ENCODE measurements at regions not wholly inside any gene's neighbourhood (a gene's known extent, or its start where the extent isn't known, plus 50 kb on each side); places are given as distances from the start of the nearest gene placed in this dataset.

GRCh38 chr3:14317057-14317553 is 85.3 kb upstream of the SLC6A6 start:
- Mint-ChIP-seq H3K36me3 (ENCODE audit: insufficient read depth) (peaks cover 2% of the 10 kb centered on the region), H3K27ac (ENCODE audit: low read depth) (no peak overlapping the region), H3K4me3 (no peak overlapping the region), H3K27me3 (peaks cover 31% of the 10 kb centered on the region), H3K4me1 (no peaks in the 10 kb centered on the region), H3K9me3 (no peaks in the 10 kb centered on the region)
- no peak for ATAC-seq (replicated peaks; ENCODE audit: extremely low read depth, poor library complexity, severe bottlenecking)
- no peak for DNase-seq (ENCODE audit: low spot score in 2 of 2)

- Mint-ChIP-seq H3K9me3 (no peaks in the 10 kb centered on the region), H3K4me1 (no peaks in the 10 kb centered on the region), H3K27ac (ENCODE audit: low read depth) (no peak overlapping the region), H3K4me3 (no peak overlapping the region), H3K27me3 (peaks cover 20% of the 10 kb centered on the region), H3K36me3 (ENCODE audit: insufficient read depth) (peaks cover 2% of the 10 kb centered on the region)
- ATAC-seq (replicated peaks; ENCODE audit: extremely low read depth, poor library complexity, severe bottlenecking) (no peak), DNase-seq (ENCODE audit: low spot score in 2 of 2) (no peak)
Observed at GRCh38 chr3:14318646-14319045, 83.8 kb upstream of the SLC6A6 start.

- ATAC-seq (replicated peaks; ENCODE audit: extremely low read depth, poor library complexity, severe bottlenecking): no peak
- H3K27me3 Mint-ChIP-seq: peaks cover 20% of the 10 kb centered on the region
- no peak for DNase-seq (ENCODE audit: low spot score in 2 of 2)
Observed at GRCh38 chr3:14319654-14320182, 82.7 kb upstream of the SLC6A6 start.

GRCh38 chr3:14320219-14320618 is 82.2 kb upstream of the SLC6A6 start:
- Mint-ChIP-seq H3K36me3 (ENCODE audit: insufficient read depth) (peaks cover 2% of the 10 kb centered on the region), H3K4me3 (no peak overlapping the region), H3K9me3 (no peaks in the 10 kb centered on the region), H3K4me1 (no peaks in the 10 kb centered on the region), H3K27ac (ENCODE audit: low read depth) (no peak overlapping the region), H3K27me3 (peaks cover 20% of the 10 kb centered on the region)
- no peak for ATAC-seq (replicated peaks; ENCODE audit: extremely low read depth, poor library complexity, severe bottlenecking)
- no peak for DNase-seq (ENCODE audit: low spot score in 2 of 2)

More at GRCh38 chr3:14319654-14320182, 82.7 kb upstream of the SLC6A6 start:
- no peaks in the 10 kb centered on the region for H3K9me3 Mint-ChIP-seq
- no peaks in the 10 kb centered on the region for H3K4me1 Mint-ChIP-seq
- no peak overlapping the region for H3K27ac Mint-ChIP-seq (ENCODE audit: low read depth)
- H3K36me3 Mint-ChIP-seq (ENCODE audit: insufficient read depth): peaks cover 2% of the 10 kb centered on the region
- H3K4me3 Mint-ChIP-seq: no peak overlapping the region

GRCh38 chr3:14322001-14322400 is 80.4 kb upstream of the SLC6A6 start:
- H3K27ac Mint-ChIP-seq (ENCODE audit: low read depth): no peak overlapping the region
- H3K36me3 Mint-ChIP-seq (ENCODE audit: insufficient read depth): peaks cover 3% of the 10 kb centered on the region

GRCh38 chr3:14322667-14323295 is 79.6 kb upstream of the SLC6A6 start:
- peaks cover 18% of the 10 kb centered on the region for H3K27me3 Mint-ChIP-seq
- no peaks in the 10 kb centered on the region for H3K4me1 Mint-ChIP-seq
- H3K27ac Mint-ChIP-seq (ENCODE audit: low read depth): no peak overlapping the region
- DNase-seq (ENCODE audit: low spot score in 2 of 2) (no peak), ATAC-seq (replicated peaks; ENCODE audit: extremely low read depth, poor library complexity, severe bottlenecking) (no peak)
- H3K4me3 Mint-ChIP-seq: no peak overlapping the region
- H3K36me3 Mint-ChIP-seq (ENCODE audit: insufficient read depth): peaks cover 5% of the 10 kb centered on the region
- no peaks in the 10 kb centered on the region for H3K9me3 Mint-ChIP-seq

More at GRCh38 chr3:14322001-14322400, 80.4 kb upstream of the SLC6A6 start:
- ATAC-seq (replicated peaks; ENCODE audit: extremely low read depth, poor library complexity, severe bottlenecking) (no peak), DNase-seq (ENCODE audit: low spot score in 2 of 2) (no peak)
- H3K9me3 Mint-ChIP-seq: no peaks in the 10 kb centered on the region
- H3K4me1 Mint-ChIP-seq: no peaks in the 10 kb centered on the region
- peaks cover 18% of the 10 kb centered on the region for H3K27me3 Mint-ChIP-seq
- no peak overlapping the region for H3K4me3 Mint-ChIP-seq

- DNase-seq (ENCODE audit: low spot score in 2 of 2) (no peak), ATAC-seq (replicated peaks; ENCODE audit: extremely low read depth, poor library complexity, severe bottlenecking) (no peak)
- Mint-ChIP-seq H3K4me3 (no peak overlapping the region), H3K36me3 (ENCODE audit: insufficient read depth) (peaks cover 3% of the 10 kb centered on the region), H3K4me1 (no peaks in the 10 kb centered on the region), H3K27me3 (peaks cover 18% of the 10 kb centered on the region), H3K27ac (ENCODE audit: low read depth) (no peak overlapping the region), H3K9me3 (no peaks in the 10 kb centered on the region)
Observed at GRCh38 chr3:14323401-14324223, 78.8 kb upstream of the SLC6A6 start.

- H3K9me3 Mint-ChIP-seq: no peaks in the 10 kb centered on the region
- DNase-seq (ENCODE audit: low spot score in 2 of 2) (no peak), ATAC-seq (replicated peaks; ENCODE audit: extremely low read depth, poor library complexity, severe bottlenecking) (no peak)
- no peaks in the 10 kb centered on the region for H3K4me1 Mint-ChIP-seq
- peaks cover 18% of the 10 kb centered on the region for H3K27me3 Mint-ChIP-seq
- no peak overlapping the region for H3K4me3 Mint-ChIP-seq
- H3K36me3 Mint-ChIP-seq (ENCODE audit: insufficient read depth): peaks cover 3% of the 10 kb centered on the region
- no peak overlapping the region for H3K27ac Mint-ChIP-seq (ENCODE audit: low read depth)
Observed at GRCh38 chr3:14324224-14324944, 78.0 kb upstream of the SLC6A6 start.

- no peak overlapping the region for H3K4me3 Mint-ChIP-seq
- ATAC-seq (replicated peaks; ENCODE audit: extremely low read depth, poor library complexity, severe bottlenecking) (no peak), DNase-seq (ENCODE audit: low spot score in 2 of 2) (no peak)
- H3K9me3 Mint-ChIP-seq: no peaks in the 10 kb centered on the region
- no peaks in the 10 kb centered on the region for H3K4me1 Mint-ChIP-seq
- H3K27me3 Mint-ChIP-seq: peaks cover 18% of the 10 kb centered on the region
- no peak overlapping the region for H3K27ac Mint-ChIP-seq (ENCODE audit: low read depth)
- peaks cover 3% of the 10 kb centered on the region for H3K36me3 Mint-ChIP-seq (ENCODE audit: insufficient read depth)
Observed at GRCh38 chr3:14328422-14328821, 74.0 kb upstream of the SLC6A6 start.

- H3K4me3 Mint-ChIP-seq: no peak overlapping the region
- no peak overlapping the region for H3K27ac Mint-ChIP-seq (ENCODE audit: low read depth)
- H3K36me3 Mint-ChIP-seq (ENCODE audit: insufficient read depth): peaks cover 3% of the 10 kb centered on the region
- peaks cover 11% of the 10 kb centered on the region for H3K27me3 Mint-ChIP-seq
- no peaks in the 10 kb centered on the region for H3K4me1 Mint-ChIP-seq
- DNase-seq (ENCODE audit: low spot score in 2 of 2) (no peak), ATAC-seq (replicated peaks; ENCODE audit: extremely low read depth, poor library complexity, severe bottlenecking) (no peak)
- H3K9me3 Mint-ChIP-seq: no peaks in the 10 kb centered on the region
Observed at GRCh38 chr3:14329116-14329830, 73.1 kb upstream of the SLC6A6 start.

- Mint-ChIP-seq H3K27ac (ENCODE audit: low read depth) (no peak overlapping the region), H3K4me3 (no peak overlapping the region), H3K9me3 (no peaks in the 10 kb centered on the region), H3K36me3 (ENCODE audit: insufficient read depth) (peaks cover 3% of the 10 kb centered on the region), H3K4me1 (no peaks in the 10 kb centered on the region), H3K27me3 (peaks cover 6% of the 10 kb centered on the region)
- no peak for ATAC-seq (replicated peaks; ENCODE audit: extremely low read depth, poor library complexity, severe bottlenecking)
- DNase-seq (ENCODE audit: low spot score in 2 of 2): no peak
Observed at GRCh38 chr3:14329842-14330241, 72.6 kb upstream of the SLC6A6 start.

GRCh38 chr3:14330508-14330907 is 71.9 kb upstream of the SLC6A6 start:
- no peak overlapping the region for H3K27ac Mint-ChIP-seq (ENCODE audit: low read depth)
- no peak for ATAC-seq (replicated peaks; ENCODE audit: extremely low read depth, poor library complexity, severe bottlenecking)
- H3K36me3 Mint-ChIP-seq (ENCODE audit: insufficient read depth): peaks cover 3% of the 10 kb centered on the region

More at GRCh38 chr3:14330508-14330907, 71.9 kb upstream of the SLC6A6 start:
- no peaks in the 10 kb centered on the region for H3K4me1 Mint-ChIP-seq
- no peak overlapping the region for H3K4me3 Mint-ChIP-seq
- no peak for DNase-seq (ENCODE audit: low spot score in 2 of 2)
- no peaks in the 10 kb centered on the region for H3K9me3 Mint-ChIP-seq
- H3K27me3 Mint-ChIP-seq: no peaks in the 10 kb centered on the region
